T-helper 2 cell treated with Interferon-gamma antibody and Interleukin-4, amounts not matched to agents 5 μg/mL and 100 μg/mL, for 36 hours (primary cell): ENCODE measurements at regions not wholly inside any gene's neighbourhood (a gene's known extent, or its start where the extent isn't known, plus 50 kb on each side); places are given as distances from the start of the nearest gene placed in this dataset.

ENCODE experiments used
- DNase-seq: peaks from one replicate; pipeline ENCODE4 v3.0.0; 2021; ENCODE audit warnings: low spot score
- H3K27ac Mint-ChIP-seq: one replicate; pipeline ENCODE4 v1.8.0; 2021; ENCODE audit warnings: mild to moderate bottlenecking, mixed read lengths
- H3K27me3 Mint-ChIP-seq: one replicate; pipeline ENCODE4 v1.8.0; 2021; ENCODE audit warnings: low read depth, mixed read lengths
- H3K36me3 Mint-ChIP-seq: one replicate; pipeline ENCODE4 v1.8.0; 2021; ENCODE audit warnings: low read depth, mixed read lengths
- H3K4me1 Mint-ChIP-seq: one replicate; pipeline ENCODE4 v1.8.0; 2021; ENCODE audit warnings: low read depth, mixed read lengths
- H3K4me3 Mint-ChIP-seq: one replicate; pipeline ENCODE4 v1.8.0; 2022; ENCODE audit warnings: mild to moderate bottlenecking, moderate library complexity, mixed read lengths
- H3K9me3 Mint-ChIP-seq: one replicate; pipeline ENCODE4 v1.8.0; 2021; ENCODE audit warnings: mixed read lengths

GRCh38 chr22:48452766-48453165, 1374.9 kb downstream of the BRD1 start:
- H3K9me3 Mint-ChIP-seq, result no peaks in the 10 kb centered on the region
- no peak overlapping the region for H3K4me3 Mint-ChIP-seq
- DNase-seq, result no peak
- H3K27ac Mint-ChIP-seq, result no peak overlapping the region
- no peaks in the 10 kb centered on the region for H3K4me1 Mint-ChIP-seq
- no peaks in the 10 kb centered on the region for H3K27me3 Mint-ChIP-seq
- H3K36me3 Mint-ChIP-seq, result no peaks in the 10 kb centered on the region

DNA sequence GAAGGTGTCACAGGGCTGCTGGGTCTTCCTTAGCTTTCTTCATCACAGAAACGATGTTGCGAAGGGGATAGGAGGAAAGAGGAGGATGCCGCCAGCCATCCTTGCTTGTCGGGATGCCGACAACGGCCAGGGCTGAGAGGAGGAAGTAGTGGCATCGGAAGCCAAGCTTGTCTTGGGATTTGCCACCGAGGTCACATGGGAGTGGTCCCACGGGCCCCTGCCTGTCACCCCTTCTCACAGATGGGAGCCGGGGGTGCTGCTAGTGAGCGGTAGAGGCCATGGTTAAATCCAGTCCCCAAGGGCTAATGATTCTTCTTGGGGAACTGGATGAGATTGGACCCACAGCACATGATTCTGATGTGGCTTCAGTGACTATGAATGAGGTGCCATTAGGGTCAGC, 1375.8 kb downstream of the BRD1 start:
- Mint-ChIP-seq H3K27me3 (no peaks in the 10 kb centered on the region), H3K4me3 (no peak overlapping the region), H3K27ac (no peak overlapping the region), H3K36me3 (no peaks in the 10 kb centered on the region), H3K4me1 (no peaks in the 10 kb centered on the region), H3K9me3 (no peaks in the 10 kb centered on the region)
- DNase-seq, result no peak

DNA sequence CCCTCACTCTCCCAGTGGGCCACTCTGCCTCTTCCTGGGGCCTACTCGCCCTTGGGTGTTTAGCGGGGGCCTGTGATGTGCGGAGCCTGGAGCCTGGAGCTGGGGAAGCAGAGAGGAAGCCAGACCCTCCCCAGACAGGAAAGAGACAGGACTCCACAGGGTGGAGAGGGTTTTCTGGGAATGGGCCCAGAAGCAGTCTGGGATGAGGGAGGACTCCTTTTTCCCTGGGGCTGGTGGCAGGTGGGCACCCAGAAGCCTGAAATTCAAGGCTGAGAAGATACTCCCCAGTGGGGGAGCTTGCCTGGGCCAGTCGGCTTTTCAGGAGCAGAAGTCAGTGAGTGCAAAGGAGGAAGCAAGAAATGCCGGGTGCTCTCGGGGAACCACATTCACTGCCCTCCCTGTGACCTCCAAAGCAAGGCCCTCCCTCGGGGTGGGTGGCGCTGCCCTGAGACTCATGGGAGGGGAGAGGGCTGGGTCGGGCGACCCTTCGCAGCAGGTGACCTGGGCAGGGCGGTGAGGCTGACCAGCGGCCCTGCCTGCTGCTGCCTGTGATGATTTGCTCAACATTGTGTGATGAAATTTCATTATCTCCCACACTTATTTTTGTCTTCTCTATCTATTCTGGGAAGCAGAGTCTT, 1377.4 kb downstream of the BRD1 start:
- no peaks in the 10 kb centered on the region for H3K36me3 Mint-ChIP-seq
- H3K9me3 Mint-ChIP-seq, result no peaks in the 10 kb centered on the region
- no peak for DNase-seq
- H3K4me3 Mint-ChIP-seq, result no peak overlapping the region
- no peaks in the 10 kb centered on the region for H3K27me3 Mint-ChIP-seq
- no peak overlapping the region for H3K27ac Mint-ChIP-seq
- H3K4me1 Mint-ChIP-seq, result no peaks in the 10 kb centered on the region

GRCh38 chr22:48449466-48450187, 1378.0 kb downstream of the BRD1 start:
- Mint-ChIP-seq H3K36me3 (no peaks in the 10 kb centered on the region), H3K9me3 (no peaks in the 10 kb centered on the region), H3K4me1 (no peaks in the 10 kb centered on the region), H3K27ac (no peak overlapping the region), H3K27me3 (no peaks in the 10 kb centered on the region), H3K4me3 (no peak overlapping the region)
- DNase-seq, result no peak

- Mint-ChIP-seq H3K36me3 (no peaks in the 10 kb centered on the region), H3K27me3 (no peaks in the 10 kb centered on the region), H3K4me3 (no peak overlapping the region), H3K27ac (no peak overlapping the region), H3K9me3 (no peaks in the 10 kb centered on the region), H3K4me1 (no peaks in the 10 kb centered on the region)
- DNase-seq, result no peak
Measured at GRCh38 chr22:48448821-48449220, 1378.9 kb downstream of the BRD1 start.

DNA sequence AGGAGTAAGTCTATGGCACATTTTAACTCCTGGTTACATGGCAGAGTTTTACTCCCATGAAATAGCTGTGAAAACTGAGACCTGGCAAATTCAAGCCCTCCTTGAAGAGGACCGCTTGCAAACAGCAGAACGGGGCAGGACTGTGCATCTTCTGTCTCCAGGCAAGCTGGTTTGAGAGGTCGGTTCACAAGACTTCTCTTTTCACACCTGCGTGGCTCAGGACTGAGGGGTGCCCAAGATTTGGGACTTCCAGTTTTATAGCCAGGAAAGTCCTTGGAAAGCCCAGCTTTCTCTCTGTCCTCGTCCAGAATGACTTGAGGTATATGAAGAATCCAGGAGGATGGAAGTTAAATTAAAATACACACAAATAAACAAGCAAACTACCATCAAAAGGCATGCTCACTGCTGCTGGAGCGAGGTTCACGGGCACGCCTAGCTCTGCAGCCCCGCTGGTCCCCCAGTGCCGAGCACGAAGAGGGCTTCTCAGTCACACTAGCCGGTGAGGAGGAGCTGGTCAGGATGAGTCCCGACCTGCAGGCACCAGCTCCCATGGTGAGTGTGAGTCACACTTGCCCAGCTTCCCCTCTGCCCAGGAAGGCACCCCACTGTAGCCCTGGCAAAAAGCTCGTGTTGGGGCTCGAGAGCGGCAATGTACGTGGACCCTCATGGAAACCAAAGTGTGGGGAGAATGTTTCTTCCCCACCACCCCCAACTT, 1382.4 kb downstream of the BRD1 start:
- no peak for DNase-seq
- Mint-ChIP-seq H3K27me3 (no peaks in the 10 kb centered on the region), H3K4me3 (no peak overlapping the region), H3K27ac (no peak overlapping the region), H3K4me1 (no peaks in the 10 kb centered on the region), H3K9me3 (no peaks in the 10 kb centered on the region), H3K36me3 (no peaks in the 10 kb centered on the region)

DNA sequence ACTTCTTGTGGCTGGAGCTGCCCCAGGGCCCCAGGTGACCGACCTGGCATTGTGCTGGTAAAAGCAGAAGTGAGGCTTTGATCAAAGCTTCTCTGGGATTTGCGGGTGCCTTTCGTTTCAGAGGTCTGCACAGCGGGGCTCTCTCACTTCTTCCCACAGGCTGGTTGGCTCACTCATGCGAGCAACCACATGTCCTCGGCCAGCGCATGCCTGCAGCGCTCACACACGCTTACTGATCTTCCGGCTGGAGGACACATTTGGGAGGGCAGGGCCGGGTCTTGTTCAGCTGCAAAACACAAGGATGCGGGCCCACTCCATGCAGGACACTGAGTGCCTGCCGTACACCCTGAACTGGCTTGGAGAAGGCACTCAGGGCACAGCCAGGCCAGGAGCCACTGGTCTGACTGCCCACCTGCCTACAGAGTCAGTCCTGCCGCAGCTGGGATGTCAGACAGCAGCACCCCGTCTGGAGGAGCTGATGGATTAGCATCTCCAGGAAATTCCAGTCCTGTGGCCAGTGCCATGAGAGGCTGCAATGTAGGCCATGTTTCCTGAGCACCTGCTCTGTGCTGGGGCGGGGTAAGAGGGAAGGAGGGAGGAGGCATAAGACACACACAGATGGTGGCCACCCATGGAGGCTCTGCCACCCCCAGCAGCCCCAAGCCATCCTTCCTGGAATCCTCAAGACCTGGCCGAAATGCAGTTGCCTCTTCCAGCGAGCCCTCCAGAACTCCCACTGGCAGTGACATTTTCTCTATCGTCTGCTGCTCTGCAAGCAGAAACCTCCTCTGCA, 1383.2 kb downstream of the BRD1 start:
- Mint-ChIP-seq H3K4me3 (no peak overlapping the region), H3K27ac (no peak overlapping the region), H3K9me3 (no peaks in the 10 kb centered on the region), H3K4me1 (no peaks in the 10 kb centered on the region), H3K36me3 (no peaks in the 10 kb centered on the region), H3K27me3 (no peaks in the 10 kb centered on the region)
- no peak for DNase-seq

- no peaks in the 10 kb centered on the region for H3K9me3 Mint-ChIP-seq
- no peaks in the 10 kb centered on the region for H3K27me3 Mint-ChIP-seq
- no peak overlapping the region for H3K27ac Mint-ChIP-seq
- no peaks in the 10 kb centered on the region for H3K4me1 Mint-ChIP-seq
- no peaks in the 10 kb centered on the region for H3K36me3 Mint-ChIP-seq
- no peak overlapping the region for H3K4me3 Mint-ChIP-seq
- no peak for DNase-seq
Measured at GRCh38 chr22:48443680-48444079, 1384.0 kb downstream of the BRD1 start.

GRCh38 chr22:48442663-48443062, 1385.0 kb downstream of the BRD1 start:
- Mint-ChIP-seq H3K36me3 (no peaks in the 10 kb centered on the region), H3K27me3 (no peaks in the 10 kb centered on the region), H3K9me3 (no peaks in the 10 kb centered on the region), H3K4me1 (no peaks in the 10 kb centered on the region), H3K27ac (no peak overlapping the region), H3K4me3 (no peak overlapping the region)
- no peak for DNase-seq

- no peaks in the 10 kb centered on the region for H3K27me3 Mint-ChIP-seq
- H3K36me3 Mint-ChIP-seq, result no peaks in the 10 kb centered on the region
- no peaks in the 10 kb centered on the region for H3K4me1 Mint-ChIP-seq
- no peaks in the 10 kb centered on the region for H3K9me3 Mint-ChIP-seq
- no peak overlapping the region for H3K4me3 Mint-ChIP-seq
- H3K27ac Mint-ChIP-seq, result no peak overlapping the region
- no peak for DNase-seq
Measured at GRCh38 chr22:48441553-48441850, 1386.2 kb downstream of the BRD1 start.

GRCh38 chr22:48440673-48441552, 1386.8 kb downstream of the BRD1 start:
- Mint-ChIP-seq H3K27ac (no peak overlapping the region), H3K36me3 (no peaks in the 10 kb centered on the region), H3K4me1 (no peaks in the 10 kb centered on the region), H3K27me3 (no peaks in the 10 kb centered on the region), H3K4me3 (no peak overlapping the region), H3K9me3 (no peaks in the 10 kb centered on the region)
- DNase-seq, result no peak

DNA sequence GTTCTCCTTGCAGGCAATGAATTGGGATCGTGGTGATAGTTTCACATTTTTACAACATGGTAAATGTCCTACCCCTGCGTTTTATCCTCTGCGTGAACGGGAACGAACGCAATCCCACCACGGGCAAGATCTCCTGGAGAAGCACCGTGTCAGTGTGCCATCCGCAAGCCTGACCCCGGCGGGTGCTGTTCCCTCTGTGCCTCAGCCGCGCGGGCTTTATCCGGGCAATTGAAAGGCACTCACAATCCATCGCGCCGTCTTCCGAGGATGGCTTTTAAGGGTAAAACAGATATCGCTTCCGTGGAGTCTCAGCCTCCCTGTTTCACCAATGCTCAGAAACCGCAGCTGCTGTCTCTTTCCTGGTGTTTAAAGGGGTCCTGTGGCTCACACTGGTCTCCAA, 1387.5 kb downstream of the BRD1 start:
- H3K36me3 Mint-ChIP-seq, result no peaks in the 10 kb centered on the region
- H3K27ac Mint-ChIP-seq, result no peak overlapping the region
- no peaks in the 10 kb centered on the region for H3K9me3 Mint-ChIP-seq
- DNase-seq, result no peak
- H3K27me3 Mint-ChIP-seq, result no peaks in the 10 kb centered on the region
- H3K4me3 Mint-ChIP-seq, result no peak overlapping the region
- no peaks in the 10 kb centered on the region for H3K4me1 Mint-ChIP-seq

DNA sequence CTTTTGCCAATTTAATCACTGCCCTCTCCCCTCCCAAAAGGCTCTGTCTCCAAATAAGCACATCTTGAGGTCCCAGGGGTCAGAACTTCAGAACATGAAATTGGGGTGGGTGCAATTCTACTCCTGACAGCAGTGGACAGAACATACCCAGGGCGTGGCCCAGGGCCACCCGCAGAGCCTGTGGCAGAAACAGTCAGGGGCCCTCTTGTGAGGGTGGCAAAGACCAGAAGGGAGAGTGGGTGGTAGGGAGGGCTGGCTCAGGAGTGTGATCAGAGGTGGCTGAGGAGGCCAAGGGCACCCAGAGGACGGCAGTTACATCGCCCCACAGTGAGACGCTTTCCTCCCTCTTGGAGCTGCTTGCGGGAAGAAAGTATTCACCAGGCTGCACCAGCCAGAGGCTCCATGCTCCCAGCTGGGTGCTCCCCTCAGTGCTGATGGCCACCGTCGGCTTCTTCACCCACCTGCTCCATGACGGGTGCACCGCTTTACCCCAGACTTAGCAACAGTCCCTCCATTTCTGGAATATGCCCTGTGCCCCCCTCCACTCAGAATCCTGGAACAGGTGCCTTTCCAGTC, 1388.0 kb downstream of the BRD1 start:
- Mint-ChIP-seq H3K4me3 (no peak overlapping the region), H3K27me3 (no peaks in the 10 kb centered on the region), H3K36me3 (no peaks in the 10 kb centered on the region), H3K9me3 (no peaks in the 10 kb centered on the region), H3K27ac (no peak overlapping the region), H3K4me1 (no peaks in the 10 kb centered on the region)
- DNase-seq, result no peak
